ENCODE measurements at regions not wholly inside any gene's neighbourhood (a gene's known extent, or its start where the extent isn't known, plus 50 kb on each side); places are given as distances from the start of the nearest gene placed in this dataset.
"Not testable (repeated sequence)": the region's sequence is repeated elsewhere in the genome, so short reads cannot be mapped to it uniquely, and the experiment has no call there.

GRCh38 chr20:53857723-53858236 lies 212.6 kb downstream of the BCAS1 start:
- no peak for DNase-seq (ENCODE audit: low read depth, low spot score)

DNA sequence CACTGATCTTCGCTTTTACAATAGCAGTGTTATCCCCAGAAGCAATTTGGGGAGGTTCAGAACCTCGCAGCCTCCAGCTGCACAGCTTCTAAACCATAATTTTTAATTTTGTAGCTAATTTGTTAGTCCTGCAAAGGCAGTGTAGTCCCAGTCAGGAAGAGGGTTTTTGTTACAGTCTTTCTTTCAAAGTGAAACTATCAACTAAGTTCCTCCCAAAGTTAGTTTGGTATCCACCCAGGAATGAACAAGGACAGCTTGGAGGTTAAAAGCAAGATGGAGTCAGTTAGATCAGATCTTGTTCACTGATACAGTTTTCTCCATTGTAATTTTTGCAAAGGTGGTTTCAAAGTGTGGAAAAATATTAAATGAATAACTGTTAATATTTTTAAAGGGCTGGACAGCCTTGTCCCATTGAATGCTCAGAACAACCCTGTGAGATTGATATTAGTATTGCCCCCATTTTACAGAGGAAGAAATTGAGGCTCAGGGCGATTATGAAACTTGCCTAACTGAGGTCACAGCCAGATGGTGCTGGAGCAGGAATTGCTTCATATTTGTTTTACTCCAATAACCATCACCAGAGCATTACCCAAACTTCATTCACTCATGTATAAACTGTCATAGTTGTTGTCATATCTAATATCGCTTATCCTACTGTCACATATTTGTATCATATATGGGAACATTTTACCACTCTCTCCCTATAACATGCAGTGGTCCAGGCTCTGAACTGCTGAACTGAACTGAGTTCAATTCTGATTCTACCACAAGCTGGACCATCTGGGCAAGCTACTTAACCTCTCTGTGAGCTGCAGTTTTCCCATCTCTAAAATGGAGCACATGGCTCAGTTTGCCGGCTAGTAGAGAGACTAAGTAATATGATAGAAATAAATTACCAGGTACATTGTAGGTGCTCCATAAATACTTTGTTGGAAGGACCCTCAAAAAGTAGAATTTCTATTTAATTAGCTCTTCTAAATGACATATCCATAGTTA lies 213.8 kb downstream of the BCAS1 start:
- DNase-seq (ENCODE audit: low read depth, low spot score): no peak

GRCh38 chr20:53855733-53856132 lies 214.7 kb downstream of the BCAS1 start:
- DNase-seq (ENCODE audit: low read depth, low spot score): no peak

DNA sequence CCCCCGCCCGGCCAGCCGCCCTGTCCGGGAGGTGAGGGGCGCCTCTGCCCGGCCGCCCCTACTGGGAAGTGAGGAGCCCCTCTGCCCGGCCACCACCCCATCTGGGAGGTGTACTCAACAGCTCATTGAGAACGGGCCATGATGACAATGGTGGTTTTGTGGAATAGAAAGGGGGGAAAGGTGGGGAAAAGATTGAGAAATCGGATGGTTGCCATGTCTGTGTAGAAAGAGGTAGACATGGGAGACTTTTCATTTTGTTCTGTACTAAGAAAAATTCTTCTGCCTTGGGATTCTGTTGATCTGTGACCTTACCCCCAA lies 215.8 kb downstream of the BCAS1 start:
- not testable (repeated sequence) for DNase-seq (ENCODE audit: low read depth, low spot score)

- DNase-seq (ENCODE audit: low read depth, low spot score): no peak
Measured at GRCh38 chr20:53853111-53853713, 217.2 kb downstream of the BCAS1 start.

DNA sequence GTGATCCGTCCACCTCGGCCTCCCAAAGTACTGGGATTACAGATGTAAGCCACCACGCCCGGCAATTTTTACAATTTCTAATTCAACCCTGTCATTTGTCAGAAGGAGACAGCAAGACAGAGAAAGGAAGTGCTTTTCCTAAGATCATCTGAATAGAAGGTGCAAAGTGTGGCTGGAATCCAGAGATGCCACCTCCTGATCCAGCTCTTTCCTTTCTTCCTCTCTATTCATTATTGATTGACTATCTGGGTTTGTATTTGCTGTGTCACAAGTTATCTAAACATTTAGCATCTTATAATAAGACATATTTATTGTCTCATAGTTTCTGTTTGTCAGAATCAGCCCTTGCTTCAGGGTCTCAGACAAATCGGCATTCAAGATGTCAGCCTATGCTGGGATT lies 217.7 kb downstream of the BCAS1 start:
- DNase-seq (ENCODE audit: low read depth, low spot score): no peak

DNA sequence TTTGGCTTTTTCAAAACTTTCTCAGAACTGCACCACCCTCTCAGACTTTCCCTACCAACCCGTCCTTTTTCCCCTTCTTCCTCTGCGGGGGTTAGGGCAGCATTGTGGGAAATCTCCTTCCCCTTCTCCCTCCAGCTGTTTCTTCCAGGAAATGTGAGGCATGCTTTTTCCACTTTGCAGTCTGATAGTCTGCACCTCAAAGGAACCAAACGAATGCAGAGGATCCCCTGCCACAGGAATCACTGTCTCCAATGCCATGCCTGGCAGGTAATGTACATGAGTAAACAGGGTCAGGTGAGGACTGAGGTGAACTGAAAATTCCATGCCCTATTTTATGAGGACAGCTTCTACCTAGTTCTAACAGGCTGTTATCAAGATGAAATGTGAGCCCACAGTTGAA lies 218.4 kb downstream of the BCAS1 start:
- DNase-seq (ENCODE audit: low read depth, low spot score): no peak

GRCh38 chr20:53850319-53850718 lies 220.1 kb downstream of the BCAS1 start:
- DNase-seq (ENCODE audit: low read depth, low spot score): no peak

GRCh38 chr20:53849471-53850059 lies 220.8 kb downstream of the BCAS1 start:
- no peak for DNase-seq (ENCODE audit: low read depth, low spot score)

DNA sequence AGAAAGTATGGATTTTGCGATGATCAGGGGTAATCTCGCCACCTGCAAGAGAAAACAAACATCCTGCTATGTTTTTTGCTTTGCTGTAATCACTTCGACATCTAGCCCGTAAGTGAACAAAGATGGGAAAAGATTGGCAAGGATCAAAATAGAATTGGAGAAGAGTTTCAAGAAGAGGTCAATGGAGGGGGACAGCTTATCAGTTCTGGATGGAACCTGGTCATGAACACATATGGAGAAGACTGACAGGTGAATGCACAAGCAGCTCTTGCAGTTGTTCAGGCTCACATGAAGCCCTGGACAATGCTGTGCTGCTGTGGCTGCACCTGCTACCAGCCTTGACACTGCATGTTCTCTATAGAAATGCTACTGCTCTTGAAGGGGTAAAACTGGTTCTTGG lies 222.1 kb downstream of the BCAS1 start:
- DNase-seq (ENCODE audit: low read depth, low spot score): no peak

DNA sequence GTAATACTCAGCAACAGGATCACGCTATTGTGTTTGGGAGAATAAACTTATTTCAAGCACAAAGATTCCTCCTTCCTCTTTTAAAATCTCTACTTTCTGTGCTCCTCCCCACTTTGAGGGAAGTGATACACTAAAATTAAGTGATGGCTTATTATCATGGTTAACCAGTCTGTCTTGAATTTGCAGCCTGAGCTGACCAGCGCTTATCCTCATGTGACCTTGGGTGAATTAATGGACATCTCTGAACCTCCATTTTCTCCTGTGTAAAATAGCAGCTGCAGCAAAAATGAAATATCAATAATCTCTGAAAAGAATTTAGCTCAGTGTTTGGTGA lies 222.6 kb downstream of the BCAS1 start:
- no peak for DNase-seq (ENCODE audit: low read depth, low spot score)

DNA sequence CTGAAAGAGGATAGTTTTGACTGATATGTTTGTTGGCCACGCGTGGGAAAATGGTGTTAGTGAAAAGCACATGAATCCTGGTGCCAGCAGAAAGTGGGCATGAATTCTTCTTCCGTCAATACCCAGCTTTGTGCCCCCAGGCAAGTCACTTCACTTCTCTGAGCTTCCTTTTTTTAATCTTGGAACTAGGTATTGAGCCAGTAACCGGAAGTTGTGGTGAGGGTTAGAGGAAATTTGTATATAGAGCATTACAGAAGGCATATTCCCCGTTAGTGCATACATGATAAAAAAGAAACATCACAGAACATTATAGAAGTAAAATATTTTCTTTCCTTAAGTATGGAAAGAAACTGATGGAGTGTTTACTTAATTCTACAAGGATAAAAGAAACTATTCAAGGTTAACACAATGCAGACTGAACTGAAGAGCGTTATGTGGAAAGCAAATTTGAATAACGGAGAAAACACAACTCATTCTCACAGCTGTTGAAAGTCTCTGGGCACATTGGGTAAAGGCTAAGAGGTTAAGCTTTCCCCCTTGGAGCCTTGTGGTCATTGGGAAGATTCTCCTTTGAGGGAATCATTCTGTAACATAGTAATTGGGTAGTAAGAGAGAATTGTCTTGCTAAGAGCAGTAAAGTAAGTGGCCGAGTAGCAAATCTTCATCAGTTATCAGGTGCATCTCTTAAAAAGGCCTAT lies 223.1 kb downstream of the BCAS1 start:
- DNase-seq (ENCODE audit: low read depth, low spot score): no peak

DNA sequence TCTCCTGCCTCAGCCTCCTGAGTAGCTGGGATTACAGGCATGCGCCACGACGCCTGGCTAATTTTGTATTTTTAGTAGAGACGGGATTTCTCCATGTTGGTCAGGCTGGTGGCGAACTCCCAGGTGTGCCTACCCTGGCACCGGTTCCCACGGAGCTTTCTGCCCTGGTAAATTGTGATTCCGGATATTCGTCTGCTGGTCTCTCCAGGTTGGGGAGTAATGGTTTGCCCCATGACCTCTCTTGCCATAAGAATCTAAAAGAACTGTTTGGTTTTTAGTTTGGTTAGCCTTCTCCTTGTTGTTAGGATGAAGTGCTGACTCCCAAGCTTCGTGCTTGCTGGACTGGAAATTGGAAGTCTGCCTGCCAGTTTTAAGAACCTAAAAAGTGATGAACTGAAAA lies 223.8 kb downstream of the BCAS1 start:
- DNase-seq (ENCODE audit: low read depth, low spot score): no peak

DNA sequence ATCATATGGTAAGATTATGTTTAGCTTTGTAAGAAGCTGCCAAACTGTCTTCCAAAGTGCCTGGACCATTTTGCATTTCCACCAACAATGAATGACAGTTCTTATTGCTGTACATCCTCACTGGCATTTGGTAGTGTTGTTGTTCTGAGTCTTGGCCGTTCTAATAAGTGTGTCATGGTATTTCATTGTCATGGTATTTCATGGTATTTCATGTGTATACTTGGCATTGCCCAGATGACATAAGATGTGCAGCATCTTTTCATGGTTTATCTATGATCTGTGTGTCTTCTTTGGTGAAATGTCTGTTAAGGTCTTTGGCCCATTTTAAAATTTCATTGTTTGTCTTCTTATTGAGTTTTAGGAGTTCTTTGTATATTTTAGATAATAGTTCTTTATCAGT lies 224.4 kb downstream of the BCAS1 start:
- DNase-seq (ENCODE audit: low read depth, low spot score): no peak

- no peak for DNase-seq (ENCODE audit: low read depth, low spot score)
Measured at GRCh38 chr20:53844259-53844658, 226.1 kb downstream of the BCAS1 start.

- no peak for DNase-seq (ENCODE audit: low read depth, low spot score)
Measured at GRCh38 chr20:53843645-53844044, 226.7 kb downstream of the BCAS1 start.

DNA sequence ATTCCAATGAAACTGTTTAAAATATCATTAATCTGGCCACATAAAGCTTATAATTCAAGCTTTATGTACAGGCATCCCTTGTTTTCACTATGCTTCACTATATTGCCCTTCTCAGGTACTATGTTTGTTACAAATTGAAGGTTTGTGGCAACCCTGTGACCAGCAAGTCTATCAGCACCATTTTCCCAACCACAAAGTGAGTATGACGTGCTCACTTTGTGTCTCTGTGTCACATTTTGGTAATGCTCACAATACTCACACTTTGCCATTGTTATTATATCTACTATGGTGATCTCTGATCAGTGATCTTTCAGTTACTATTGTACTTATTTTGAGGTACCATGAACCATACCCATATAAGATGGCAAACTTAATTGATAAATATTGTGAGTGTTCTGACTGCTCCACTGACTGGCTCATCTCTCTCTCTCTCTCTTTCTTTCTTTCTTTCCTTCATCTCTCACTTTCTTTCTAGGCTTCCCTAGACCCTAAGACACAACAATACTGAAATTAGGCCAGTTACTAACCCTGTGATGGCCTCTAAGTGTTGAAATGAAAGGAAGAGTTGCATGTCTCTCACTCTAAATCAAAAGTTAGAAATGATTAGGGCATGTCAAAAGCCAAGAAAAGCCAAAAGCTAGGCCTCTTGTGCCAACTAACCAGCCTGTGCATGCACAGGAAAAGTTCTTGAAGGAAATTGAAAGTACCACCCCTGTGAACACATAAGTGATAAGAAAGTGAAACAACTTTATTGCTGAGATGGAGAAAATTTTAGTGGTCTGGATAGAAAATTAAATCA lies 227.9 kb downstream of the BCAS1 start:
- DNase-seq (ENCODE audit: low read depth, low spot score): no peak

GRCh38 chr20:53841741-53842140 lies 228.7 kb downstream of the BCAS1 start:
- no peak for DNase-seq (ENCODE audit: low read depth, low spot score)

GRCh38 chr20:53840532-53840931 lies 229.9 kb downstream of the BCAS1 start:
- no peak for DNase-seq (ENCODE audit: low read depth, low spot score)

GRCh38 chr20:53839423-53840176 lies 230.8 kb downstream of the BCAS1 start:
- DNase-seq (ENCODE audit: low read depth, low spot score): no peak

Measured in pulmonary artery endothelial cell (primary cell).